ENCODE measurements at regions not wholly inside any gene's neighbourhood (a gene's known extent, or its start where the extent isn't known, plus 50 kb on each side); places are given as distances from the start of the nearest gene placed in this dataset.
"Not testable (repeated sequence)": the region's sequence is repeated elsewhere in the genome, so short reads cannot be mapped to it uniquely, and the experiment has no call there.

- H3K4me2 ChIP-seq (ENCODE audit: low read depth, low read length); H3K27ac ChIP-seq (ENCODE audit: extremely low read length, insufficient read depth, low read length); intact Hi-C loops (cut with micrococcal nuclease; ENCODE audit: unreplicated experiment); POLR2A ChIA-PET; BruUV-seq (replicated peaks); H3K4me1 ChIP-seq (ENCODE audit: insufficient read depth, low read length); ATAC-seq; H3K4me3 ChIP-seq (replicated peaks in 1 of 3; ENCODE audit: insufficient read depth in 1 of 3, low read depth in 2 of 3, low read length in 3 of 3); in situ Hi-C loops (cut with HindIII; ENCODE audit: extremely low pct_ligation_motif_present, low pct_unique_long_range_greater_than_20kb); H3K36me3 ChIP-seq (replicated peaks in 1 of 2; ENCODE audit: control insufficient read depth in 1 of 2, insufficient read depth in 2 of 2, low read length in 2 of 2); H3K27me3 ChIP-seq (ENCODE audit: control insufficient read depth in 1 of 2, insufficient read depth in 2 of 2, low read length in 2 of 2); CTCF ChIA-PET (ENCODE audit: low intra/inter-chr PET ratio, low total read pairs); H3K9ac ChIP-seq (ENCODE audit: insufficient read depth, low read depth, low read length); DNase-seq (ENCODE audit: low spot score); H4K20me1 ChIP-seq (ENCODE audit: insufficient read depth, low read length); H2AFZ ChIP-seq (ENCODE audit: low read length); H3K9me3 ChIP-seq (ENCODE audit: low read length); H3K79me2 ChIP-seq (ENCODE audit: insufficient read depth, low read length); FAIRE-seq: not testable (repeated sequence)
- WGBS (ENCODE audit: low lambda C conversion rate) = 49% methylated on average over 11 of the region's 25 CpGs
Observed at GRCh38 chr7:142575351-142575750, 173.9 kb upstream of the PRSS1 start.

GRCh38 chr7:142571581-142571980 lies 177.7 kb upstream of the PRSS1 start:
- intact Hi-C loops (cut with micrococcal nuclease; ENCODE audit: unreplicated experiment) (no loop called here), in situ Hi-C loops (cut with HindIII; ENCODE audit: extremely low pct_ligation_motif_present, low pct_unique_long_range_greater_than_20kb) (no loop called here)
- no peaks in the 10 kb centered on the region for H3K4me1 ChIP-seq (ENCODE audit: insufficient read depth, low read length)
- WGBS (ENCODE audit: low lambda C conversion rate) = 0% methylated on average over 3 of the region's 3 CpGs
- no TSS peak for BruUV-seq (replicated peaks)
- H3K9ac ChIP-seq (ENCODE audit: insufficient read depth, low read depth, low read length) = no peak overlapping the region
- H3K9me3 ChIP-seq (ENCODE audit: low read length) = no peaks in the 10 kb centered on the region
- H3K27ac ChIP-seq (ENCODE audit: extremely low read length, insufficient read depth, low read length) = no peak overlapping the region
- DNase-seq (ENCODE audit: low spot score) (no peak), ATAC-seq (no peak), FAIRE-seq (no peak)
- H4K20me1 ChIP-seq (ENCODE audit: insufficient read depth, low read length) = no peaks in the 10 kb centered on the region
- no peak overlapping the region for H3K4me2 ChIP-seq (ENCODE audit: low read depth, low read length)
- H3K4me3 ChIP-seq (replicated peaks in 1 of 3; ENCODE audit: insufficient read depth in 1 of 3, low read depth in 2 of 3, low read length in 3 of 3) = no peak overlapping the region
- CTCF ChIA-PET (ENCODE audit: low intra/inter-chr PET ratio, low total read pairs) = no interaction called here
- H3K79me2 ChIP-seq (ENCODE audit: insufficient read depth, low read length) = no peaks in the 10 kb centered on the region
- H3K27me3 ChIP-seq (ENCODE audit: control insufficient read depth in 1 of 2, insufficient read depth in 2 of 2, low read length in 2 of 2) = 0 out of 5 replicates have a peak, but pooled peaks cover 0 to 2% of the 10 kb centered on the region in 2 experiments
- POLR2A ChIA-PET = no interaction called here
- no peaks in the 10 kb centered on the region for H3K36me3 ChIP-seq (replicated peaks in 1 of 2; ENCODE audit: control insufficient read depth in 1 of 2, insufficient read depth in 2 of 2, low read length in 2 of 2)
- no peak overlapping the region for H2AFZ ChIP-seq (ENCODE audit: low read length)
- TF ChIP-seq XBP1 (CRISPR knock-in tag; IDR thresholded peaks at IDR 0.05) (no peak), ZNF577 (CRISPR knock-in tag; IDR thresholded peaks at IDR 0.05; ENCODE audit: borderline replicate concordance, low read depth) (no peak), IRF9 (CRISPR knock-in tag; IDR thresholded peaks at IDR 0.05; ENCODE audit: borderline replicate concordance) (no peak), NFE2L2 (IDR thresholded peaks at IDR 0.05; ENCODE audit: low read length) (no peak), BCL3 (CRISPR knock-in tag; IDR thresholded peaks at IDR 0.05) (no peak), SOX6 (IDR thresholded peaks at IDR 0.05) (no peak), SOX6 (CRISPR knock-in tag; IDR thresholded peaks at IDR 0.05) (no peak), PHF20 (CRISPR knock-in tag; IDR thresholded peaks at IDR 0.05) (no peak), ZNF768 (CRISPR knock-in tag; IDR thresholded peaks at IDR 0.05) (no peak), CREBL2 (CRISPR knock-in tag; IDR thresholded peaks at IDR 0.05; ENCODE audit: borderline replicate concordance) (no peak)
- TF ChIP-seq, protein P1, sequence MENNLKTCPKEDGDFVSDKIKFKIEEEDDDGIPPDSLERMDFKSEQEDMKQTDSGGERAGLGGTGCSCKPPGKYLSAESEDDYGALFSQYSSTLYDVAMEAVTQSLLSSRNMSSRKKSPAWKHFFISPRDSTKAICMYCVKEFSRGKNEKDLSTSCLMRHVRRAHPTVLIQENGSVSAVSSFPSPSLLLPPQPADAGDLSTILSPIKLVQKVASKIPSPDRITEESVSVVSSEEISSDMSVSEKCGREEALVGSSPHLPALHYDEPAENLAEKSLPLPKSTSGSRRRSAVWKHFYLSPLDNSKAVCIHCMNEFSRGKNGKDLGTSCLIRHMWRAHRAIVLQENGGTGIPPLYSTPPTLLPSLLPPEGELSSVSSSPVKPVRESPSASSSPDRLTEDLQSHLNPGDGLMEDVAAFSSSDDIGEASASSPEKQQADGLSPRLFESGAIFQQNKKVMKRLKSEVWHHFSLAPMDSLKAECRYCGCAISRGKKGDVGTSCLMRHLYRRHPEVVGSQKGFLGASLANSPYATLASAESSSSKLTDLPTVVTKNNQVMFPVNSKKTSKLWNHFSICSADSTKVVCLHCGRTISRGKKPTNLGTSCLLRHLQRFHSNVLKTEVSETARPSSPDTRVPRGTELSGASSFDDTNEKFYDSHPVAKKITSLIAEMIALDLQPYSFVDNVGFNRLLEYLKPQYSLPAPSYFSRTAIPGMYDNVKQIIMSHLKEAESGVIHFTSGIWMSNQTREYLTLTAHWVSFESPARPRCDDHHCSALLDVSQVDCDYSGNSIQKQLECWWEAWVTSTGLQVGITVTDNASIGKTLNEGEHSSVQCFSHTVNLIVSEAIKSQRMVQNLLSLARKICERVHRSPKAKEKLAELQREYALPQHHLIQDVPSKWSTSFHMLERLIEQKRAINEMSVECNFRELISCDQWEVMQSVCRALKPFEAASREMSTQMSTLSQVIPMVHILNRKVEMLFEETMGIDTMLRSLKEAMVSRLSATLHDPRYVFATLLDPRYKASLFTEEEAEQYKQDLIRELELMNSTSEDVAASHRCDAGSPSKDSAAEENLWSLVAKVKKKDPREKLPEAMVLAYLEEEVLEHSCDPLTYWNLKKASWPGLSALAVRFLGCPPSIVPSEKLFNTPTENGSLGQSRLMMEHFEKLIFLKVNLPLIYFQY (CRISPR knock-in tag; IDR thresholded peaks at IDR 0.05; ENCODE audit: borderline replicate concordance) = no peak
- TF ChIP-seq, protein P2, sequence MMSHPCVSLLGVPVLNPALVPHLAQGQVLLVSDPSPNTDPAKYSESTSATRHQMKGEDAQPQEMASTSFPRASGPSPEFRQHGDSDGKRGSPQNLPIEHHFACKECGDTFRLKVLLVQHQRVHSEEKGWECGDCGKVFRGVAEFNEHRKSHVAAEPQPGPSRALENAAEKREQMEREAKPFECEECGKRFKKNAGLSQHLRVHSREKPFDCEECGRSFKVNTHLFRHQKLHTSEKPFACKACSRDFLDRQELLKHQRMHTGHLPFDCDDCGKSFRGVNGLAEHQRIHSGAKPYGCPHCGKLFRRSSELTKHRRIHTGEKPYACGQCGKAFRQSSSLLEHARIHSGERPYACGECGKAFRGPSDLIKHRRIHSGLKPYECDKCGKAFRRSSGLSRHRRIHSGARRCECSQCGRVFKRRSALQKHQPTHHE (CRISPR knock-in tag; IDR thresholded peaks at IDR 0.05; ENCODE audit: borderline replicate concordance) = no peak
